SKM-1 treated with dmso at 0.1 percent for 144 hours (cell line): ENCODE measurements at regions not wholly inside any gene's neighbourhood (a gene's known extent, or its start where the extent isn't known, plus 50 kb on each side); places are given as distances from the start of the nearest gene placed in this dataset.
A peak's percentile ranks its signal among the peaks of the same experiment; 100 is the strongest.

Experiments used
- DNase-seq: peaks from one replicate; lab custom pipeline; 2025; ENCODE audit not compliant: unreplicated experiment; lab: John Stamatoyannopoulos, UW

DNA sequence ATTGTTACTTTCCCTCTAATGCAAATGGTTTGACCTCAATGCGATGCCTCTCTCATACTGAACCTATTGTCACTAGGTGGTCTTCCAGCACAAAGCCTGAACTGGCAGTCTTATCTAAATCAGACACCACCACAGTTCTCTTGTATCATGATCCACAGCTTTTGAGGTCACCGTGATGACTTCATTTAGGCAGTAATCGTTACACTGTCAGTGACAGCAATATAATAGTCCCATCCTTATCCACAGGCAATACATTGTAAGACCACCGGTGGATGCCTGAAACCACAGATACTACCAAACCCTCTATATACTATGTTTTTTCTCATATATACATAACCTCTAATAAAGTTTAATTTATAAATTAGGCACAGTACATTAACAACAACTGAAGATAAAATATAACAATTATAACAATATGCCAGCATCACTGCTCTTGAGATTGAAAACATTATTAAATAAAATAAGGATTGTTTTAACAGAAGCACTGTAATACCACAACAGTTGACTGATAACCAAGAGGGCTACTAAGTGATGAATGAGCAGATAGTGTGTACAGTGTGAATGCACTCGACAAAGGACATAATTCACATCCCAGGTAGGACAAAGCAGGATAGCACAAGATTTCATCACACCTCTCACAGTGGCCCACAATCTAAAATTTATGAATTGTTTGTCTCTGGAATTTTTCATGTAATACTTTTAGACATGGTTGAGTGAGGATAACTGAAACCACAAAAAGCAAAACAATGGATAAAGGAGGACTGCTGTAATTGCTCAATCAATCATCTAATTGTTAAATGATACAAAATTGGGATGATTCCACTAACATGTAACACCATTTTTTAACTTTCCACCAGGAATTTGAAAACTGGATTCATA lies 419.4 kb downstream of the CENPC start:
- DNase-seq, result no peak

DNA sequence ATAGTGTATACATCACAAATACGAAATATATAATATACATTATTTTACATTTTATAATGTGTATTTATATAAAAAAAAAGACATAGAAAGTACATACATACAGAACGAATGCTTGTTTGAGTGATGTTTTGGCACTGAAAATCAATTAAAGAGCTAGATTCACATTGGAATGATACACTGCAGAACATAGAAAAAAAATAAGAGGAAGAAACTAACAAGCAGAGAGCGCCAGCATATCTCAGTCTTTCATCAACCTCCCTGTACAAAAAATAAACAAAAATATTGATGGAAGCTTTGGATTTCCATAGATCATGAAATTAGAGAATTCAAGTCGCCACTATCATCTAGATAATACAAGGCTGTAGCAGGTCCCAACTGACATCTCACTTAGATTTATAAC lies 420.6 kb downstream of the CENPC start:
- DNase-seq, result no peak

DNA sequence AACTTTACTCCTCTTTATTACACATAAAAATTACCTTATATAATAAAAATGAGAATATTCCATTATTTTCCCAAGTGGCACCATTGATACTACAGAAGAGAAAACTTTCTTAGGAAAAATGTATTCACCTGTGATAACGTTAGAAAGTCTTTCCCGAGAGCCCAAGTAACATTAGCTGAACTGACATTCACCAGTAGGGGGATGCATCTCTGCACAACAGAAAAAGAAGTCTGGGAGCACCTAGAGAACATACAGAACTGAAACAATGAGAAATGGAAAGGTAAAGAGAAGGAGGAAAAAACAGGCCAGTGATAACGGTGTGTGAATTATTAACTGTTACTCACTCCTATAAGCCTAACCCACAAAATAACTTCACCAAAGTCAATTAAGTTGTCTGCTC lies 423.3 kb downstream of the CENPC start:
- DNase-seq, result no peak

DNA sequence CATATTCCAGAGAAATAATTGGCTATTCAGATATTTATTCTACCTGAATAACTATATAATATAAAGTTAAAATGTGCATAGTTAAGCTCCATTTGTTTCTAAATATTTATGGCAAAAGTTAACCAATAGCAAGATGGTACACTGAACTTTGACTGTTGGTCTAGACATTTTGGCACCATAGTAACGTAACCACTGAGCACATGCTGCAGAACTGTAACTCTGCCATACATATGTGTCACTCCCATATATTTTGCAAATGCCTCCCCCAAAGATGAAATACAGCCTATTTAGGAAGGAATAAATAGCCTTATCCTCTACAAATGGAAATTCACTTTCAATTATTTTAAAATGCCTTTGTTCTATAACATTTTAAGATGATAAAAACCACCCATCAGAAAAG lies 424.9 kb downstream of the CENPC start:
- no peak for DNase-seq

DNA sequence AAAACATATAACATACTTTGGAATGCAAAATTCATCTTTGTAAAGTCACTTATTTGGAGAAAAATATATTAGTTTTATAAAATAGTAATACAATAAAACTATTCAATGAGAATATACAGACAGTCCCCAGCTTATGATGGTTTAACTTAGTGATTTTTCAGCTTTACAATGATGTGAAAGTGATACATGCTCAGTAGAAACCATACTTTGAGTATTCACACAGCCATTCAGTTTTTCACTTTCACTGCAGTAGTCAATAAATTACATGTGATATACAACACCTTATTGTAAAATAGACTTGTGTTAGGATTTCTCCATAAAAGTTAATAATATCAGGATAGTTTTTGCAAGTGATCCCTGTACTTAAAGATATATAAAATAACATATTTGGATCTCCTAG lies 436.0 kb downstream of the CENPC start:
- no peak for DNase-seq

DNA sequence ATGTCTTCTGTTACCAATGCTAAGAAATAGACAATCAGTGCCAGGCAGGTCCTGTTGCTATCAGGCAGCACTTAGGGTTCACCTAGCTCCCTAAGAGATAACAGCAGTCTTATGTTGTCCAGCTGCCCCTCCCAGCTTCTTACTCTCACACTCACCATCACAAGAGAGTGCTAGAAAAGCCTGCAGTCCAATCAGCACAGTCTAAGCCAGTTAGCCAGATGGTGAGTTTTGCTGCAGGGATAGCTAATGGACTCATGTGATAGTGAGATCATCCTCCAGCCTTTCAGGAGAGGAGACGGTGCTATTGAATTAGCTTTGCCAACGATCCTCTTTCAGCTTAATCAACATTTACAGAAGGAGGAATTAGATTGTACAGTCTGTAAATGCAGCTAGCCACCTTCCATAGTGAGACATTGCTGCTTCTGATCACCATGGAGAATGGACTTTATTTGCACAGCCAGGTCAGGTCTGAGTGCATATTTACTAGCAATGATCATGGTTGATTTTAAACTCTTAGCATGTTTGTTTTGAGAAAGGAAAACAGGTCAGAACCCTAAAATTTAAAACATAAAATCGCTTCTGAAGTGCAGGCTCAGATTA lies 438.3 kb downstream of the CENPC start:
- no peak for DNase-seq

DNA sequence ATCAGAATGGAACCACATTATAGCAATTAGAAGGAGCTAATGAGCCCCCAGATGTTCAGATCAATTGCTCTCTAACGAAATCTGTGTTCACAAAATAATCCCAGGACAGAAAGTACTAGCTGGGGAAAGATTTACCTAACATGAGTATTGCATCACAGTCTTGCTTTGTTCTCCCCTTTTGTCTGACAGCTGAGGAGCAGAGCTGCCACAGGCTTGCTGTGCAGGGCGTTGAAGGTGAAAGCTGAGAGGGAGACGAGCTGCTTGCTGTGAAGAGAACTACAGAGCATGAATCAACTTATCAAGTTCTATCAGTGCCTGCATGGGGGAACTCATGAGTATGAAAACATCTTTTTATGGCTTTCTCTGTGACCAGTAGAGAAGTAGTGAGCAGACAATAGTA lies 441.2 kb downstream of the CENPC start:
- no peak for DNase-seq

DNA sequence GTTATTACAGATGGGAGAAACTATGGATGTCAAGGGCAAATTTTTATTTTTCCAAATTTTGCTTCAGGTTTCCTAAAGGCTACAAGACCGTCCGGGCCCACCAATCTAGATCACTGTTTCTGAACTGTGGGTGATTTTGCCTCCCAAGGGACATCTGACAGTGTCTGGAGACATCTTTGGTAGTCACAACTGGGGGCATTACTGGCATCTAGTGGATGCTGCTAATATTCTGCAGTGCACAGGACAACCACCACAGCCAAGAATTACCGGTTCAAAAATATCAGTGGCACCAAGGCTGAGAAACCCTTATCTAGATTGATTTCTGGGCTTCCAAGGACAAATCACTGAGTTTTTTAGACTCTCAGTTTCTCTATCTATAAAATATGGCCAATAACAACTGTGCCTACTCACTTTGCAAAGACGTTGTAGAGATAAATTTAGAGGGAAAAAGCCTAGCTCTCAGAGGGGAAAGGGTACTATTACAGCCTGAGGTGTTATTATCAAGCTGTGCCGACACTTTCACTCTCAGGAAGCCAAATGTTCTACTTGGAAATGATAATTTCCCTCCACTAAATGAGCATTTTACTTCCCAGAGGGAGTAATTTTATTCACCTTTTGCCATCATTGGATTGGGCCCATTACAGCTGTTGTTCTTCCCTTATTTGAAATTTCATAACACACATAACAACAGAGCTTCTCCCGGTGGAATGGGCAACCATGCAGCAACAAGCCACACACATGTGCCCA lies 442.1 kb downstream of the CENPC start:
- DNase-seq, result no peak

DNA sequence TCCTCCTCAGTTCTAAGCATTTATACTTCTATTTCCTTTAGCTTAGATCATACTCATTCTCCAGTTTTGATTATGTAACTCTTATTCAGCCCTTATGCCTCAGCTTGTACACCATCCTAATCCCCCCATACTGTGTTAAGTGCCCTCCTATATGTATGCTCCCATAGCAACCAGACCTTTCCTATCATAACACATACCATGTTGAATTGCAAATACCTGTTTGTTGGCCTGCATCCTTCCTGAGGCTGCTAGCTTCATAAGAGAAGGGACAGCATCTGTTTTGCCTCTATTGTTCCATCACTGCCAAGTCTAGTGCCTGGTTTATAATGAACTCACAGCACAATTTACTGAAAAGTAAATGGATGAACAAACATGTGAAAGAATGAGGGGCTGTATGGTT lies 443.7 kb downstream of the CENPC start:
- DNase-seq, result no peak

DNA sequence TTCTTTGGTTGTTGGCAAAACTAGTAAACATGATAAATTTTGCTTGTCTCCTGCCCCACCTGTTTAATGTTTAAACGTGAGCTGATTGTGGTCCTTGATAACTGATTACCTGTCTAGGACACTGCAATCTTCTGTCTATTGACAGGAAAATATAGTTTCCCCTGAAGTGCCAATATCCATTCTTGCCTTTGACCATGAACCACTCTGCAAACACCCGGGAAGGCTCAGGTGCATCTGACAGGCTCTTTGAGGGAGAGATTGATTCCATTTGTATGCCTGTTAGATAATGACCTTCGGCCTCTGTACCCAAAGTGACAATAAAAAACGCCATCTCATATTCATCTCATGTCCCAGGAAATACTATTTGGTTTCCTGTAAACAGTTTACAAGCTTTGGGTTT lies 453.0 kb downstream of the CENPC start:
- no peak for DNase-seq

DNA sequence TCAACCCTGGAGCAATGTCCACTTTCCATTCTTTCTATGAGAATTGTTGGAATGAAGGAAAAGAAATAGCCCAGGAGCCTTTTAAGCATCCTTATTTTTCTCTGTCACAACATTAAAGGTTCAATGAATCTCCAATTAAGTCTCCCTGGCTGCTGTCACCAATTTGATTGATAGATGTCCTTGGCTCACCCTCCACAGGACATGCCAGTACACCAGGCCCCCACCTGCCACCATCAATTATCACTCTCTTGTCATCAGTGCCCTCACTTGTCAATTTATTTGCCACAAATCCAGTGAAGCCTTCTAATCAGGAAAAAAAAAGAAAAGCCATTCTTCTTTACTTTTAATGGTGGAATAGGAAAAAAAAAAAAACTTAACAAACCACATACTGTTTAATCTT lies 453.6 kb downstream of the CENPC start:
- no peak for DNase-seq

DNA sequence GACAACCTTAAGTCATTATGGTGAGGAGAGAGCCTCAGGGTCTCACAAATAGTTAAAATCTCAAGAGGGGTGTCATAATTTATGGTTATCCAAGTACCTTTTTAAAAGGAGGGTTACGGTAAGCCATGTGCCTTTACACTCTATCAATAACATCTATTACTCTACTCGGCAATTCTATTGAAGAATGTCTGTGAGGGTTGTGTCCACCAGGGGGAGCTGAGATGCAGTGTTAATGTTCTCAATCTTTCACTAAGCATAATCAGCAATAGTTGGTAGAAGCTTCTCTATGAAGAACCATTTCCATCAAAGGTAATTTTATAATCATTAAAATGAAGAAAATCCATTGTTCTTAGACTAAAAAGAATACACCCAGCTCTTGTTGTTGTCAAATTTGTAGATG lies 457.4 kb downstream of the CENPC start:
- DNase-seq, result peak; percentile 46

DNA sequence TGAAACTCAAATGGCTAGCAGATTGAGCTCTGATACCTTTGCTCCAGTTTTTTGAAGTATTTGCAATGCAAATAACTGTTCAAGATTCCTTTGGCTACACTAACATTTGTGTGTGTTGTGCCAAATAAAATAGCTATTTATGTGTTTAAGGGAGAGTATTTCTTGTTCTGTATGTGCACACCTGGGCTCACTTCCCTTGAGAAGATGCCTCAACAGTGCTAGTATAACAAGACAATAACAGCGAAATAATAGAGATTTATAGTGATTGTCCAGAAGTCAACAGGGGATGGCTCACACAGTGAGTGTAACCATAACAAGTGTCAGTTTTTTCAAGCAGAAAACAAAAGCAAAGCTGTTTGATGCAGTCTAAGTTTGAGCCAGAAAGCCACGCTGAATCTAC lies 460.5 kb downstream of the CENPC start:
- no peak for DNase-seq

DNA sequence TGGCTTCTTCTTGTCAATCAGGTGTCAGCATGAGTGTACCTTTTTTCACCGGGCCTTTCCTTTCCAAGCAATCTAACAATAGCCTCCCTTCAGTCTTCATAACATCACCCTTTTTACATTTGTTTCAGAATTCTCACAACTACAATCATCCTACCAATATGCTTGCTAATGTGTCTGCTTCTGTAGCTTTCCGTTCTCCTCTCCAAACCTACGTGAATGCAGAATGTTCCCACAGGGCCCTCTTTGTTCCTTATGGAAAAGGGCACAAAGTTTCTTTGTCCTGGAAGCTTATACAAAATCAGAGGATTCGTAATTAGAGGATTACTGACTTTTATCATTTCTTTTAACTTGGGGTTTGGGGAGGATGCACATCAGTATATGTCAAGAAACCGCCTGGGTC lies 461.8 kb downstream of the CENPC start:
- no peak for DNase-seq

DNA sequence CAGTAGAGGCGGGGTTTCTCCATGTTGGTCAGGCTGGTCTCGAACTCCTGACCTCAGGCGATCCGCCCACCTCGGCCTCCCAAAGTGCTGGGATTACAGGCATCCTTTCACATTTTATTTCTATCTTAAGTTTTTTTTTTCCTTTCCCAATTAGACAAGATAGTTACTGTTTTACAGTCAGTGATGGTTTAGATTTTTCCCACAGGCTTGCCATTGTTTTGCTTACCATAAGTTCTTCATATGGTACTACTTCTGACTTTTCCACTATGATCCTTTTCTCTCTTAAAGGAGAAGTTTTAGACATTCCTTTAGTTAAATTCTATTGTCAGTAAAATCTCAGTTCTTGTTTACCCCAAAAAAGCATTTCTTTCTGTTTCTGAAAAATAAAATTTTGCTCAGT lies 462.6 kb downstream of the CENPC start:
- no peak for DNase-seq

DNA sequence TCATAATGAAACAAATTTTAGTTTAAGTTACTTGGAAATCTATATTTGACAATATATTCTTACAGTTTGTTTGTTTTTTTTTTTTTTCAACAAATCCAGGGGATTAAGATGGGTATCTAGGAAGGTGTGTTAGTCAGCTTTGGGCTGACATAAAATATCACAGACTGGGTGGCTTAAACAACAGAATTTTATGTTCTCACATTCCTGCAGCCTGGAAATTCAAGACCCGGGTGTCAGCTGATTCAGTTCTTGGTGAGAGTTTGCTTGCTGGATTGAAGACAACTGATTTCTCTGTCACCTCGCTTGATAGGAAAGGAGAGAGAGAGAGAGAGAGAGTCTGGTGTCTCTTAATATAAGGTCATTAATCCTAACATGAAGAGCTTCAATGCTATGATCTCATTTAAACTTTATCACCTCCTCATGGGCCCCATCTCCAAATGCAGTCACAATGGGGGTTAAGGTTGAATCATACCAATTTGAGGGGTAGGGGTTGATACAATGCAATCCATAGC lies 465.2 kb downstream of the CENPC start:
- DNase-seq, result no peak

DNA sequence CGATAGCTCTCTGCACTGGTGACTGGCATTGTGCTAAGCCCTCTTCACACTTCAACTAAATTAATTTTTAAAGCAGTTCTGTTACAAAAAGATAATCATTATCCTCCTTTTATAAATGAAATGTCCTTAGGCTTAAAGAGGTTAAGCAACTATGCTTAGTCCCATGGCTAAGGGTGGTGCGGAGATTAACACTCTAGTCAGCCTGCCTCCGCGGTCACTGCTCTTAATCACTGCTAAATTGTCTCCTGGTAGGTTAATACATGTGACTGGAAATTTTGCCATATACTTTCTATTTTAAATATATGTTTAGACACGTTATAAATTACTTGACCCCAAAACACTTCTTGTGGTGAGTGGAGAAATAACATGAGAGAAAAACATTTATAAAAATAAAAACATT lies 473.7 kb downstream of the CENPC start:
- DNase-seq, result no peak

DNA sequence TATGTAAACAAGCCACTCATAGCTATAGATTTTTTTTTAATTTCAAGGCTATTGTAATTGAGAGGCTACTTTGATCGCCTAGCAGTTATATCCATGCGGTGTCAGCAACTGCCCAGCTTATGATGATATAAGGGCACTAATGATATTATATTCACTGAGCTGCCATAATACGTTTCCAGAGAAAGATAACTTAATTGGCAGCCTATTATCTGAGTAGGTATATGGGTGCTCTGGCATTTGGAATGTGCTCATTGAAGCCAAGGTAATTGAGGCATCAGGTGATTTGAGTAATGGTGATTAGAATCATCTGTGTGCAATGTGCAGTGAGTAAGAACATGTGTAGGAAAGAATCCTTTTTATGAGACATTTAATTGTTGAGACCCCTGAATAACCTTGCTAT lies 490.0 kb downstream of the CENPC start:
- DNase-seq, result no peak

DNA sequence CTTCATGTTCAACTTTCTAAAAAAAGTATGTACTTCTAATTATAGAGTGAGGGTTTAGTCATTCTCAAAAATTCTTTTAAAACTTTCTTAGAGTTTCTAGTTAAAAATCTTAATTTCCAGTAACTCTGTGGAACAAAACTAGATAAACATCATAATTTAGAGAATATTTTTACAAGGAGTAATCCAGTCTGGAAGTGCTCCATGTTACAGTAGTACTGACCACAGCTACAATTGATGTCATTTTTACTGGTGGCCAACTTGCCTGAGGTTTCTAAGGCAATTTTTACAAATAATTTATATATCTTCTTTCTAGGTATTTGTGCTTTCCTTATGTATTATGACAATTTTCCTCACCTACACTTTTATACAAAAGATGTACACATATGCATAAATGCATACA lies 490.4 kb downstream of the CENPC start:
- DNase-seq, result no peak

DNA sequence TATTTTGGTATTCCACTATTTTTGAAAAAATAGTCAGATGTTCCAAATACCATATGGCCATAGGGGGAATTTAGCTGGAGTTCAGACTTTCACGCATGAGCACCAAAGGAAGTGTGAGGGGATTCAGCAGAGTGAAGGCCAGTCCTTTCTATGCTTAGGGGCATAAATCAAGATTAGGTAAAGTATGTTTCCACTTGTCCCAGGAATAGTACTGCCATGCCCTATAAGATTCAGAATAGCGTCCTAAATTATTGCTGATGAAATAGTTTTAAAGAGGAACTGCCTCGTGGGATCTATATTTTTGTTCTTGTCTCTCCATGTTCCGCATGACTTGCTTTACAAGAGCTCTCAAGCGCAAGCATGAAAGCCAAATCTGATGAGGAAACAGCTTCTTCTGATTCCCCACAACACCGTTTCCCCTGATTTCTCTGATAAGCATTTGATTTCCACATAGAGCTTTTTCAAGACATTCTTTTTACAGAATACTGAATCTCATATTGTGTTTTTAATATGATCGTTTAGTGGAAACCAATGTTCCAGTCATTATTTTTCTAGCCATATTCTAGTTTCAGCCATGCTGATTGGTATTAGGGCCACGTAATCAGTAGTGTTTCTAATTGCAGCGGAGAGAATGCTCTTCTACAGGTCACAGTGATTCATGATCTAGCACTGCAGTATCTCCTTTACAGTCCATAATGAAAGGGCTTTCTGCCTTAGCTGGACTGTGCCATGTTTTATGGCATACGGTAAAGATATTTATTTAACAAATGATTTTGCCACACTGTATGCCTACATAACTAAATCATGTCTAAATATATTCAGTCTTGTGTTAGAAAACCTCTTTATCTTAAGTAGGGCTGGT lies 492.3 kb downstream of the CENPC start:
- no peak for DNase-seq
